ENCODE measurements at regions not wholly inside any gene's neighbourhood (a gene's known extent, or its start where the extent isn't known, plus 50 kb on each side); places are given as distances from the start of the nearest gene placed in this dataset.

- H2AFZ ChIP-seq (ENCODE audit: control insufficient read depth, low read length), result no peak overlapping the region
- H3K4me2 ChIP-seq (ENCODE audit: control insufficient read depth, extremely low read depth, insufficient read depth, low read depth, low read length), result no peak overlapping the region
- H3K79me2 ChIP-seq (ENCODE audit: control insufficient read depth, insufficient read depth, low read length), result no peaks in the 10 kb centered on the region
- dilution Hi-C loops (cut with MboI; ENCODE audit: extremely low pct_ligation_motif_present, low sequenced_read_pairs), result no loop called here
- no peaks in the 10 kb centered on the region for H3K36me3 ChIP-seq (ENCODE audit: control insufficient read depth in 2 of 2, extremely low read depth in 1 of 2, insufficient read depth in 2 of 2, low read length in 2 of 2)
- H3K4me3 ChIP-seq (ENCODE audit: control insufficient read depth in 2 of 3, extremely low read depth in 1 of 3, insufficient read depth in 2 of 3, low read depth in 1 of 3, low read length in 3 of 3), result no peak overlapping the region
- no peak overlapping the region for H3K27ac ChIP-seq (ENCODE audit: control insufficient read depth, insufficient read depth, low read length)
- H3K4me1 ChIP-seq (ENCODE audit: control insufficient read depth, extremely low read depth, insufficient read depth, low read length), result no peaks in the 10 kb centered on the region
- FAIRE-seq (no peak), DNase-seq (ENCODE audit: low read depth, low spot score) (peak; percentile 44)
- H3K9me1 ChIP-seq (ENCODE audit: control insufficient read depth, extremely low read depth, insufficient read depth, low read length), result no peaks in the 10 kb centered on the region
- H3K9me3 ChIP-seq (ENCODE audit: control insufficient read depth, low read depth, low read length), result no peaks in the 10 kb centered on the region
- no peak overlapping the region for H3K9ac ChIP-seq (ENCODE audit: control insufficient read depth, extremely low read depth, insufficient read depth, low read length)
- no peak for TF ChIP-seq CTCF (optimal IDR thresholded peaks at IDR 0.05 in 1 of 3, IDR thresholded peaks at IDR 0.05 in 1 of 3, conservative IDR thresholded peaks at IDR 0.05 in 1 of 3; ENCODE audit: extremely low read depth in 1 of 3, insufficient read depth in 2 of 3, low read length in 3 of 3)
- no peak for TF ChIP-seq EZH2 (IDR thresholded peaks at IDR 0.05; ENCODE audit: low read length)
- H3K27me3 ChIP-seq (ENCODE audit: control insufficient read depth, extremely low read depth, insufficient read depth, low read length), result peaks cover 7% of the 10 kb centered on the region
- no peaks in the 10 kb centered on the region for H4K20me1 ChIP-seq (ENCODE audit: control insufficient read depth, extremely low read depth, insufficient read depth, low read length)
Measured at GRCh38 chr2:136362676-136363390, 244.9 kb upstream of the CXCR4 start.

GRCh38 chr2:136361521-136361920 is 243.6 kb upstream of the CXCR4 start:
- Histone ChIP-seq H3K27me3 (ENCODE audit: control insufficient read depth, extremely low read depth, insufficient read depth, low read length) (peaks cover 7% of the 10 kb centered on the region), H2AFZ (ENCODE audit: control insufficient read depth, low read length) (no peak overlapping the region), H3K9ac (ENCODE audit: control insufficient read depth, extremely low read depth, insufficient read depth, low read length) (no peak overlapping the region), H3K4me3 (ENCODE audit: control insufficient read depth in 2 of 3, extremely low read depth in 1 of 3, insufficient read depth in 2 of 3, low read depth in 1 of 3, low read length in 3 of 3) (no peak overlapping the region), H3K36me3 (ENCODE audit: control insufficient read depth in 2 of 2, extremely low read depth in 1 of 2, insufficient read depth in 2 of 2, low read length in 2 of 2) (no peaks in the 10 kb centered on the region), H3K27ac (ENCODE audit: control insufficient read depth, insufficient read depth, low read length) (no peak overlapping the region), H3K4me2 (ENCODE audit: control insufficient read depth, extremely low read depth, insufficient read depth, low read depth, low read length) (no peak overlapping the region), H4K20me1 (ENCODE audit: control insufficient read depth, extremely low read depth, insufficient read depth, low read length) (no peaks in the 10 kb centered on the region), H3K9me1 (ENCODE audit: control insufficient read depth, extremely low read depth, insufficient read depth, low read length) (no peaks in the 10 kb centered on the region), H3K9me3 (ENCODE audit: control insufficient read depth, low read depth, low read length) (no peaks in the 10 kb centered on the region), H3K79me2 (ENCODE audit: control insufficient read depth, insufficient read depth, low read length) (no peaks in the 10 kb centered on the region), H3K4me1 (ENCODE audit: control insufficient read depth, extremely low read depth, insufficient read depth, low read length) (no peaks in the 10 kb centered on the region)
- dilution Hi-C loops (cut with MboI; ENCODE audit: extremely low pct_ligation_motif_present, low sequenced_read_pairs), result no loop called here
- no peak for TF ChIP-seq EZH2 (IDR thresholded peaks at IDR 0.05; ENCODE audit: low read length)
- no peak for TF ChIP-seq CTCF (optimal IDR thresholded peaks at IDR 0.05 in 1 of 3, IDR thresholded peaks at IDR 0.05 in 1 of 3, conservative IDR thresholded peaks at IDR 0.05 in 1 of 3; ENCODE audit: extremely low read depth in 1 of 3, insufficient read depth in 2 of 3, low read length in 3 of 3)
- FAIRE-seq, result no peak
- DNase-seq (ENCODE audit: low read depth, low spot score), result no peak

All from keratinocyte (primary cell).